ENCODE measurements at regions not wholly inside any gene's neighbourhood (a gene's known extent, or its start where the extent isn't known, plus 50 kb on each side); places are given as distances from the start of the nearest gene placed in this dataset.

DNA sequence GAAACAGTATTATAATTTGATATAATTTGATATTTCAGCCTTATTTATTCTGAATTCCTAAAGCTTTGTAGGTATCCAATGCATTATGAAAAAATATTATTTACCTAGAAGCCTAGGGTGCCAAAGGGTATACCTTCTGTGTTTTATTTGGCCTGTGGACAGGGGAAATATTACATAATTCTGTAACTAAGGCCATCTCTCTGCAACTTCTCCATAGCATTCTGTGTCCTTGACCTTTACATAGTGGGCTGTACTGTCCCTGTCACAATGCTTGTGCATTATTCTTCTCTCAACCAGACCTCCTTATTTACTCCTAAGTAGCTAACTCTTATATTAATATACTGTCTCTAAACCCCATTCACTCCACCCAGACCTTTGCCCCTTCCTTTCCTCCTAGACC is 57.0 kb upstream of the RANBP6 start:
- TF ChIP-seq, protein P1, sequence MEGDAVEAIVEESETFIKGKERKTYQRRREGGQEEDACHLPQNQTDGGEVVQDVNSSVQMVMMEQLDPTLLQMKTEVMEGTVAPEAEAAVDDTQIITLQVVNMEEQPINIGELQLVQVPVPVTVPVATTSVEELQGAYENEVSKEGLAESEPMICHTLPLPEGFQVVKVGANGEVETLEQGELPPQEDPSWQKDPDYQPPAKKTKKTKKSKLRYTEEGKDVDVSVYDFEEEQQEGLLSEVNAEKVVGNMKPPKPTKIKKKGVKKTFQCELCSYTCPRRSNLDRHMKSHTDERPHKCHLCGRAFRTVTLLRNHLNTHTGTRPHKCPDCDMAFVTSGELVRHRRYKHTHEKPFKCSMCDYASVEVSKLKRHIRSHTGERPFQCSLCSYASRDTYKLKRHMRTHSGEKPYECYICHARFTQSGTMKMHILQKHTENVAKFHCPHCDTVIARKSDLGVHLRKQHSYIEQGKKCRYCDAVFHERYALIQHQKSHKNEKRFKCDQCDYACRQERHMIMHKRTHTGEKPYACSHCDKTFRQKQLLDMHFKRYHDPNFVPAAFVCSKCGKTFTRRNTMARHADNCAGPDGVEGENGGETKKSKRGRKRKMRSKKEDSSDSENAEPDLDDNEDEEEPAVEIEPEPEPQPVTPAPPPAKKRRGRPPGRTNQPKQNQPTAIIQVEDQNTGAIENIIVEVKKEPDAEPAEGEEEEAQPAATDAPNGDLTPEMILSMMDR (IDR thresholded peaks at IDR 0.05): no peak
- no peak for TF ChIP-seq POLR2A (IDR thresholded peaks at IDR 0.05)

All from vagina (tissue), 2 donors.